Umbilical cord (tissue), 1 donor: ENCODE measurements at regions not wholly inside any gene's neighbourhood (a gene's known extent, or its start where the extent isn't known, plus 50 kb on each side); places are given as distances from the start of the nearest gene placed in this dataset.

Experiments used
- DNase-seq: peaks from one replicate; pipeline ENCODE4 v3.0.0-alpha.2; 2015; ENCODE audit warnings: low spot score

- no peak for DNase-seq
Observed at GRCh38 chr12:90899456-90900182, 55.4 kb downstream of the CCER1 start.

DNA sequence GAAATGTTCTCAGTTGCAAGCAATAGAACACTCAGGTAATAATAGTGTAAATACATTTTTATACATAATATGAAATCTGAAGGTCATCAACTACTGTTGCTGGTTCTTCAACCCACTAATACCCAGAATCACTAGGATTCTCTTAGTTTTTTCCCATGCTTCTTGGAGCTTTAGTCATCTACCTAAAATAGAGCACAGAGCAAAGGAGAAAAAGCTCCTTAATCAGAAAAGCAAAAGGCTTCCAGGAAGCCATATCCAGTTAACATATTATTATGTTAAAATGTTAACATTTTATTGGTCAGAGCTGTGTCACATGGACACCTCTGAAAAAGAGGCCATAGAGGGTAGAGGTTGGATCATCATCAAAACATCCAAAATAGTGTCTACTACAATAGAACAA lies 57.0 kb downstream of the CCER1 start:
- DNase-seq: peak; percentile 12

DNA sequence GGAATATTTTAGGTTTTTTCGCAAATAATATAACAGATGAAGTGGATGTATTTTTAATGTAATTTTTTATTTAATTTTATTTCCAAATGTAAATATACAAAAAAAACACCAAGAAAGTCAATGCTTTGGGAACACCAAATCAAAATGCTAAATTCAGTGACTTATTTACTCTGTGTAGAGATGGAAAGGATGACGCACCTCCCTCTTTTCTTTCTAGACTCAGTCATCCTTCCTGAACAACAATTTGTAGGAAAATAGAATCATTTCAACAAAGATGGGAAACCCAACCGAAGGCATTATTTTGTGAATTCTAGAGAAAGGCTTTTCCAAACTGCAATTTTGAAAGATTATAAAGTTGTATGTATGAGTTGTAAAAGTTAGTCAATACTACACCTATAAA lies 57.7 kb downstream of the CCER1 start:
- DNase-seq: no peak

DNA sequence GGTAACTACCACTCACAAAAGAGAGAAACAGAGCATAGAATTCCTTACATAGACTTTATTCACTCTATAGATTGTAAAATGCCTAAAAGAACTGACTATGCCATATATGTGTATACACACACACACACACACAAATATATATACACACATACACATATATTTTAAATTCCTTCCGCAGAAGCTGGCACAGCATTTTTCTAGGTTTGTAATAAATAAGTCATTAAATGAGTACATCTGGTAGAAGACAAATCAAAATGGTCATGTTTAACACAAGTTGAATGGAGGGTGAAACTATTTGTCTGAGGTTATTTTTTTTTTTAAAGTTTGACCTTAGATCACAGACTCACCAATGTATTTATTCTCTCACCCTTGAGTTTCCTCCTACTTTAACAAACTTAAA lies 58.2 kb downstream of the CCER1 start:
- DNase-seq: no peak

DNA sequence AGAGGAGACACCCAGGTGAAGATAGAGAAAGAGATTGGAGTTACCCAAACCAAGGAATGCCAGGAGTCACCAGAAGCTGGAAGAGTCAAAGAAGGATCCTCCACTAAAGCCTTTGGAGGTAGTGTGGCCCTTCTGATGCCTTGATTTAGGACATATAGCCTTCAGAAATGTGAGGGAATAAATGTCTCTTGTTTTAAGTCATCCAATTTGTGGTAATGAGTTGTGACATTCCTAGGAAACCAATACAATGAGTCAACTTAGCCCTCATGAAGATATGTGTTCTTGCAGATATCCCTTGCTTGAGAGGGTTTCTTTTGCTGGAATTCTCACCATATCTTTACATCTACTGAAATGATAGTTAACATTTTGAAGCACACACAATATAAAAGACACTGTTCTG lies 58.8 kb downstream of the CCER1 start:
- no peak for DNase-seq

GRCh38 chr12:90888316-90888715 lies 66.7 kb downstream of the CCER1 start:
- no peak for DNase-seq

DNA sequence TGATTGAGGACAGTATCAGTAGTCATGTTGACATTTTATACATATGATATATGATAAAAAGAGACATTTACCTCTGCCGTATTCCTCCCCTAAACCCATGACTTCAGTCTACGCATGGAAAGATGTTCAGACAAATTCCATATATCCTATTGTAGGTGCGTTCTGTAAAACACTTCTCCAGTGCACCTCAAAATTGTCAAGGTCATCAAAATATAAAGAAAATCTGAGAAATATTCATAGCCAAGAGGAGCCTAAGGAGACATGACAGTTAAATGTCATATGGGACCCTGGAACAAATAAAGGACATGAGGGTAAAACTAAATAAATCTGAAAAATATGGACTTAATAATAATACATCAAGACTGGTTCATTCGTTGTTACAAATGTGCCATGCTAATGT lies 71.5 kb downstream of the CCER1 start:
- DNase-seq: no peak

DNA sequence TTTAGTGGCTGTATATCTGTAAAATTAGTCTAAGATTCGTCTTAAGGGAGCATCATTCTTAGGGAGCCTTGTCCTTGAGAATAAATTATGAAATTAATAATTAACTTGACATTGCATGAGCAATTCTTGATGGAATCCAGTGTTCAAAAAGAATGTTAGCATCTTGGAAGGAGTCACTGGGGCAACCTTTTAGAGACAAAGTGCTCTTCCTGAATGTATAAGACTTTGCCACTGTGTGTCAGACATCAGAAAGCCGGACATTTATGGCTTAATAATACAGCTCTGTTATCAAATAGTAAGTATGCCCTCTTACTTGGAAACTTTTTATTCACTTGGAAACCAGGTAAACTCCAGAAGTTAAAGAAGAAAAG lies 83.3 kb downstream of the CCER1 start:
- no peak for DNase-seq

GRCh38 chr12:90870971-90871725 lies 83.8 kb downstream of the CCER1 start:
- no peak for DNase-seq

- DNase-seq: no peak
Observed at GRCh38 chr12:90868626-90869025, 86.3 kb downstream of the CCER1 start.

DNA sequence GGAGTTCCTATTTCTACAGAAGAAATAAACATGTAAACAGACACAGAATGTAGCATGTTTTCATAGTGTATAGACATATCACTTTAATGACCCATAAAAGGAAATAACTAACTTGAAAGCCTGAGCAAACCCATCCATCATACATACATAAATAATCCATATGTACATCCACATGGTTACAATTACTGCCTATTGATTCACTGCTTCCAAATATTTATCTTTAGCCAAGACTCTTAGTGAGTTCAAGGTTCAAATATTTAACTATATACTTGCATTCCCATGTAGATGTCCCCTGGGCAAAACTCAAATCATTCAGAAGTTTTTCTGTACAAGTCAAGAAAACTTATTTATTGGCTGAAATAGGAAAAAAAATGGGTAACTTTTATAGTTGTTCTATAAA lies 95.4 kb downstream of the CCER1 start:
- no peak for DNase-seq

- DNase-seq: peak; percentile 18
Observed at GRCh38 chr12:90858252-90858651, 96.7 kb downstream of the CCER1 start.

- no peak for DNase-seq
Observed at GRCh38 chr12:90855534-90855933, 99.4 kb downstream of the CCER1 start.

DNA sequence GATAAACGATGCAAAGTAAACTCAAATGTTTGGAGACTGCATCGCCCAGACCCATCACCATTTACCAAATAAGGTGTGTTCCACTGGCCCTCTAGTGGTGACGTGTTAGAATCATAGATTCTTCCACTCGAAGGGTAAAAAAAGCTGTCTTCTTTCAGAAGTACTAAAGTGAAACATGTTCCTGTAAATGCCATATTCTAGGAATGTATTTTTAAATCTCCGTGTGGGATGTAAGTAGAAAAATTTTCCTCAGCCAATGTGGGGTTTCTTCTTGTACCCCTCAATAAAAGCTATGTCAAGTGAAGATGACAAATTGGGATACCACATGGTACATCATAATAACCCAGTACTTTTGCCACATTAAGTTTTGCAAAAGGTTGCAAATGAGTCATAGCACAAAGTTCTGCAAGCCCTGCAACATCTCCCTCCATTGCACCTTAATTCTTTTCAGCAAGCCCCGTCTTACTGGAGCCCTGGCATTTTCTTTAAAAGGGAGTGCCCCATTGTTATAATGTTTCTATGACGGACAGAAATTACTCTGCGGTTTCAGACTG lies 100.8 kb downstream of the CCER1 start:
- DNase-seq: peak; percentile 73

GRCh38 chr12:90851800-90852718 lies 102.9 kb downstream of the CCER1 start:
- DNase-seq: no peak

DNA sequence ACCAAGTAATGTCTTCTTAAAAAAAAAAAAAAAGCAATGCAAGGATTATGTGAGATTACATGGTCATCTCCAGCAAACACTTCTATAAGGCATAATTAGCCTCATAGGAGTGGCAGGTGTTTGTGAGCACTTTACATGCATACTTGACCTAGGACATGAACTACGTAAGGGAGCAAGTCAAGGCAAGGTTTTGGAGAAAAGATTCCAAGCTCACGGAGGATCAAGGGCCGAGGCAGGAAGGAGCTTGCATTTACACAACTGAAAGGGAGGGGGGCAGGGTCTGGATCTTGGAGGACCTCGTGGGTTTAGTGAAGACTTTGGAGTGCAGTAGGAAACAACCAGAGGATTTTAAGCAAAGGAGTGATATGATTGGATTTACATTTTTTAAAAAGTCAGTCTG lies 112.5 kb downstream of the CCER1 start:
- peak; percentile 95 for DNase-seq

GRCh38 chr12:90841336-90841735 lies 113.6 kb downstream of the CCER1 start:
- DNase-seq: no peak

GRCh38 chr12:90839346-90839745 lies 115.6 kb downstream of the CCER1 start:
- DNase-seq: peak; percentile 52

GRCh38 chr12:90836689-90837088 lies 118.3 kb downstream of the CCER1 start:
- DNase-seq: peak; percentile 98

DNA sequence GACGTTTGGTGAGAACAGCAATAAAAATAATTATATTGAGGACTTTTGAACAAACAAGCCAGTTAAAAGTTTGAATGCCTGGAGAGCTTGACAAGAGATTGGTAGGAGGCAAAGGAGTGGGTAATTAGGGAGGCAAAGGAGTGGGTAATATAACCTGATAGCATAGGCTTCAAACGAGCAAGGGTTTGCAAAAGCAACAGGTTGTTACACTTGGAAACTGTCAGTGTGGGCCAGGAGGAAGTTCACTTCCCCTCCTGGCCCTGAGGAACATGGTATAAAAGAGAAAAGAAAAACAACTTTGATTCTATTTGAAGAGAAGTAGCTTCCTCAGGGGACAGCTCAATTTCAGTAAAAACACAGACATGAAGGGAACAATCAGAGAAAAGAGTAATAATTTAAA lies 121.7 kb downstream of the CCER1 start:
- no peak for DNase-seq

GRCh38 chr12:90832427-90832826 lies 122.5 kb downstream of the CCER1 start:
- no peak for DNase-seq

DNA sequence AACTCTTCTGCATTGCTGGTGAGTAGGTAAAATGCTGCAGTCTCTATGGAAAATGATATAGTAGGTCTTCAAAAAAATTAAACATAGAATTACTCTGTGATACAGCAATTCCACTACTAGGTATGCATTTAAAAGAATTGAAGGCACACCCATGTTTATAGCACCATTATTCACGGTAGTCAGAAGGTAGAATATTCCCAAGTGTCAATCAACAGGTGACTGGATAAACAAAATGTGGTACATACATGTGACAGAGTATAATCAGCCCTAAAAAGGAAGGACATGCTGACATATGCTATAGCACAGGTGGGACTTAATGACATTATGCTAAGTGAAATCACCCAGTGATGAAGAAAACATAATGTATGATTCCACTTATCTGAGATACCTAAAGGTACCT lies 123.3 kb downstream of the CCER1 start:
- no peak for DNase-seq
